AG04450 (cell line): ENCODE measurements at regions not wholly inside any gene's neighbourhood (a gene's known extent, or its start where the extent isn't known, plus 50 kb on each side); places are given as distances from the start of the nearest gene placed in this dataset.

Source experiments
- CTCF ChIA-PET: fragments of 300-600, 350-600 bp; formaldehyde crosslinking; extraction: SDS; loops from one replicate; lab custom pipeline; 2022; ENCODE audit warnings: antibody characterized with exemption, inconsistent platforms; lab: Charles Lee
- POLR2A ChIA-PET: fragments of 350-600 bp; formaldehyde crosslinking; extraction: SDS; loops from one replicate; lab custom pipeline; 2021; ENCODE audit warnings: antibody characterized with exemption, inconsistent platforms; lab: Yijun Ruan, JAX
- DNase-seq: peaks from one replicate; pipeline ENCODE4 v3.0.0-alpha.2; 2011; ENCODE audit warnings: low read depth, low spot score
- H3K27ac ChIP-seq: one replicate; pipeline ENCODE4 v1.5.1; 2012; ENCODE audit warnings: low read depth, low read length, control low read depth
- H3K27me3 ChIP-seq: one replicate; pipeline ENCODE4 v1.6.0; 2012; ENCODE audit warnings: low read length; ENCODE audit not compliant: control insufficient read depth, insufficient read depth
- H3K4me3 ChIP-seq: 2 replicates; pipeline ENCODE4 v1.5.1; 2011; ENCODE audit warnings: mild to moderate bottlenecking, low read depth, low read length, control low read depth
- H3K9me3 ChIP-seq: 2 replicates; pipeline ENCODE4 v1.5.1; 2012; ENCODE audit warnings: low read length; ENCODE audit not compliant: control insufficient read depth, insufficient read depth
- TF ChIP-seq, protein P1 (sequence below): IDR thresholded peaks from 2 replicates; pipeline ENCODE4 v1.5.1; 2011; ENCODE audit warnings: low read depth, low read length, control low read depth, inconsistent platforms

- TF ChIP-seq, protein P1, sequence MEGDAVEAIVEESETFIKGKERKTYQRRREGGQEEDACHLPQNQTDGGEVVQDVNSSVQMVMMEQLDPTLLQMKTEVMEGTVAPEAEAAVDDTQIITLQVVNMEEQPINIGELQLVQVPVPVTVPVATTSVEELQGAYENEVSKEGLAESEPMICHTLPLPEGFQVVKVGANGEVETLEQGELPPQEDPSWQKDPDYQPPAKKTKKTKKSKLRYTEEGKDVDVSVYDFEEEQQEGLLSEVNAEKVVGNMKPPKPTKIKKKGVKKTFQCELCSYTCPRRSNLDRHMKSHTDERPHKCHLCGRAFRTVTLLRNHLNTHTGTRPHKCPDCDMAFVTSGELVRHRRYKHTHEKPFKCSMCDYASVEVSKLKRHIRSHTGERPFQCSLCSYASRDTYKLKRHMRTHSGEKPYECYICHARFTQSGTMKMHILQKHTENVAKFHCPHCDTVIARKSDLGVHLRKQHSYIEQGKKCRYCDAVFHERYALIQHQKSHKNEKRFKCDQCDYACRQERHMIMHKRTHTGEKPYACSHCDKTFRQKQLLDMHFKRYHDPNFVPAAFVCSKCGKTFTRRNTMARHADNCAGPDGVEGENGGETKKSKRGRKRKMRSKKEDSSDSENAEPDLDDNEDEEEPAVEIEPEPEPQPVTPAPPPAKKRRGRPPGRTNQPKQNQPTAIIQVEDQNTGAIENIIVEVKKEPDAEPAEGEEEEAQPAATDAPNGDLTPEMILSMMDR, result no peak
- Histone ChIP-seq H3K4me3 (no peak overlapping the region), H3K27me3 (peaks cover 2% of the 10 kb centered on the region), H3K27ac (peak overlapping the region; percentile 89), H3K9me3 (no peaks in the 10 kb centered on the region)
- POLR2A ChIA-PET, result interaction anchor here (1.1 kb wide), 1 partner anchor 80 kb away, joined by 3 read pairs; no protein-coding TSS in a partner anchor
- DNase-seq, result peak; percentile 48
- CTCF ChIA-PET, result no interaction called here
These were observed 556.6 kb downstream of the MIAT start for GRCh38 chr22:27213766-27214581.

DNA sequence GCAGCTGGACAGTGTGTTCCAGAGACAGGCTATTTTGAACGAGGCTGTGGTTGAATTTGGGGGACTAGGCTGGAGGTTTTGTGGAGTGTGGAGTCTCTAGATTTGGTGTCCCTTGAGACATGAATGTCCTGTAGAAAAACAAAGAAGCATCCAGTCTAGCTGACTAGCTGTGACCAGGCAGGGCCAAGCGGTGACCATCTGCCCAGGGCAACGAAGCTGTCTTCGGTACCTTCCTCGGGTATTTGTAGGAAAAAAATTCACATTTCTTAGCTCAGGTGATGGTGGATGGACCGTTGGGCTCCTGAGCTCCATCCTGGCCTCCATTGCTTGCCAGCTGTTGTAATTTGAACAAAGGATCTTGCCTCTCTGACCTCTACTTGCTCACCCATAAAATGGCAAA is 557.3 kb downstream of the MIAT start:
- peaks cover 2% of the 10 kb centered on the region for H3K27me3 ChIP-seq
- POLR2A ChIA-PET, result interaction anchor here (1.1 kb wide), 1 partner anchor 79 kb away, joined by 3 read pairs; no protein-coding TSS in a partner anchor
- peak overlapping the region; percentile 89 for H3K27ac ChIP-seq
- no peaks in the 10 kb centered on the region for H3K9me3 ChIP-seq
- TF ChIP-seq, protein P1, result no peak
- CTCF ChIA-PET, result no interaction called here
- DNase-seq, result no peak
- no peak overlapping the region for H3K4me3 ChIP-seq

DNA sequence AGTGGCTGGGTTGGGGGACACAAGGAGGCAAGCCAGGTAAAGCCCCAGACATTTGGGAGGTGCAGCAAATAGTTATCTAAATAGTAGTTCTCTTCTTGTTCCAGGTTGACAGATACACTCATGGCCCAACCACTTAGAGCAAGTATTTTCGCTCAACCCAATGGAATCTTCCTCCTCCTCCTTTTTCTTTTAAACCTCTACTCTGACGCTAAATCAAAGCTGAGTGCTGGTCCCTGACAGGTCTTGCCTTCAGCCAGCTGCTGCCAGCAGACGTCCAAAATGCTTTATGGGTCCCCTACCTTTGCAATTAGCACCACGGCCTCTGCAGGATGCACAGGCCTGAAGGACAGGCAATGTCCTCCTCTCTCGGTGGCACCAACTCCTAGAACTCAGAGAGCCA is 558.5 kb downstream of the MIAT start:
- no peak for DNase-seq
- H3K9me3 ChIP-seq, result no peaks in the 10 kb centered on the region
- TF ChIP-seq, protein P1, result no peak
- no peak overlapping the region for H3K4me3 ChIP-seq
- no peak overlapping the region for H3K27ac ChIP-seq
- ChIA-PET POLR2A (no interaction called here), CTCF (no interaction called here)
- H3K27me3 ChIP-seq, result peaks cover 2% of the 10 kb centered on the region

GRCh38 chr22:27216444-27216843 is 559.1 kb downstream of the MIAT start:
- Histone ChIP-seq H3K4me3 (no peak overlapping the region), H3K27ac (no peak overlapping the region), H3K27me3 (peaks cover under 1% of the 10 kb centered on the region), H3K9me3 (no peaks in the 10 kb centered on the region)
- POLR2A ChIA-PET, result no interaction called here
- TF ChIP-seq, protein P1, result no peak
- CTCF ChIA-PET, result no interaction called here
- DNase-seq, result no peak

- H3K27ac ChIP-seq, result no peak overlapping the region
- CTCF ChIA-PET, result no interaction called here
- DNase-seq, result no peak
- H3K9me3 ChIP-seq, result no peaks in the 10 kb centered on the region
- no peak overlapping the region for H3K4me3 ChIP-seq
- H3K27me3 ChIP-seq, result no peaks in the 10 kb centered on the region
- TF ChIP-seq, protein P1, result no peak
- POLR2A ChIA-PET, result no interaction called here
These were observed 559.8 kb downstream of the MIAT start for GRCh38 chr22:27217154-27217553.
